ENCODE measurements at regions not wholly inside any gene's neighbourhood (a gene's known extent, or its start where the extent isn't known, plus 50 kb on each side); places are given as distances from the start of the nearest gene placed in this dataset.

GRCh38 chr12:83220774-83221173, 534.1 kb downstream of the TMTC2 start:
- no peak for DNase-seq
- no peak for TF ChIP-seq CTCF (IDR thresholded peaks at IDR 0.05; ENCODE audit: borderline replicate concordance)
- intact Hi-C loops (cut with micrococcal nuclease), result no loop called here
- Histone ChIP-seq H3K9me3 (replicated peaks) (no peaks in the 10 kb centered on the region), H3K27ac (replicated peaks) (no peak overlapping the region), H3K27me3 (ENCODE audit: low read depth) (no peaks in the 10 kb centered on the region), H3K36me3 (no peaks in the 10 kb centered on the region), H3K4me3 (no peak overlapping the region), H3K4me1 (no peaks in the 10 kb centered on the region)

- no peak for DNase-seq
- no peaks in the 10 kb centered on the region for H3K9me3 ChIP-seq (replicated peaks)
- TF ChIP-seq CTCF (IDR thresholded peaks at IDR 0.05; ENCODE audit: borderline replicate concordance), result no peak
- H3K27ac ChIP-seq (replicated peaks), result no peak overlapping the region
- intact Hi-C loops (cut with micrococcal nuclease), result no loop called here
- H3K36me3 ChIP-seq, result no peaks in the 10 kb centered on the region
- H3K27me3 ChIP-seq (ENCODE audit: low read depth), result no peaks in the 10 kb centered on the region
- no peaks in the 10 kb centered on the region for H3K4me1 ChIP-seq
- no peak overlapping the region for H3K4me3 ChIP-seq
These were observed 529.5 kb downstream of the TMTC2 start for GRCh38 chr12:83216230-83216629.

GRCh38 chr12:83214185-83214584, 527.5 kb downstream of the TMTC2 start:
- DNase-seq, result no peak
- no peak for TF ChIP-seq CTCF (IDR thresholded peaks at IDR 0.05; ENCODE audit: borderline replicate concordance)
- Histone ChIP-seq H3K4me3 (no peak overlapping the region), H3K27ac (replicated peaks) (no peak overlapping the region), H3K4me1 (no peaks in the 10 kb centered on the region), H3K9me3 (replicated peaks) (no peaks in the 10 kb centered on the region), H3K36me3 (no peaks in the 10 kb centered on the region), H3K27me3 (ENCODE audit: low read depth) (no peaks in the 10 kb centered on the region)
- intact Hi-C loops (cut with micrococcal nuclease), result no loop called here

GRCh38 chr12:83210933-83211332, 524.2 kb downstream of the TMTC2 start:
- no peak for TF ChIP-seq CTCF (IDR thresholded peaks at IDR 0.05; ENCODE audit: borderline replicate concordance)
- Histone ChIP-seq H3K36me3 (no peaks in the 10 kb centered on the region), H3K4me1 (no peaks in the 10 kb centered on the region), H3K9me3 (replicated peaks) (peaks cover 6% of the 10 kb centered on the region), H3K4me3 (no peak overlapping the region), H3K27ac (replicated peaks) (no peak overlapping the region), H3K27me3 (ENCODE audit: low read depth) (no peaks in the 10 kb centered on the region)
- no peak for DNase-seq
- intact Hi-C loops (cut with micrococcal nuclease), result no loop called here

- no peak for TF ChIP-seq CTCF (IDR thresholded peaks at IDR 0.05; ENCODE audit: borderline replicate concordance)
- intact Hi-C loops (cut with micrococcal nuclease), result no loop called here
- Histone ChIP-seq H3K4me1 (no peaks in the 10 kb centered on the region), H3K27ac (replicated peaks) (no peak overlapping the region), H3K36me3 (no peaks in the 10 kb centered on the region), H3K27me3 (ENCODE audit: low read depth) (no peaks in the 10 kb centered on the region), H3K4me3 (no peak overlapping the region), H3K9me3 (replicated peaks) (no peaks in the 10 kb centered on the region)
- no peak for DNase-seq
These were observed 512.4 kb downstream of the TMTC2 start for GRCh38 chr12:83199069-83199468.
